Liver (tissue), 8 donors: ENCODE measurements at regions not wholly inside any gene's neighbourhood (a gene's known extent, or its start where the extent isn't known, plus 50 kb on each side); places are given as distances from the start of the nearest gene placed in this dataset.
A peak's percentile ranks its signal among the peaks of the same experiment; 100 is the strongest.

Experiments
- DNase-seq: peaks from one replicate; pipeline ENCODE4 v3.0.0-alpha.2; 2017; ENCODE audit warnings: low spot score
- H3K27ac ChIP-seq, 2 donors: one replicate each; pipeline ENCODE4 v1.7.0; 2013; ENCODE audit warnings: inconsistent platforms in 2 of 2, low read length in 2 of 2, control low read depth in 1 of 2, low read depth in 1 of 2, mild to moderate bottlenecking in 1 of 2
- H3K27me3 ChIP-seq, 4 donors: one replicate each; pipeline versions ENCODE4 v1.6.1 to v1.7.0; 2013; ENCODE audit warnings: low read length in 3 of 4, inconsistent platforms in 1 of 4, mild to moderate bottlenecking in 1 of 4, moderate library complexity in 1 of 4; ENCODE audit not compliant: control insufficient read depth in 4 of 4, insufficient read depth in 4 of 4
- H3K36me3 ChIP-seq, 4 donors: one replicate each; pipeline versions ENCODE4 v1.6.1 to v1.7.0; 2013; ENCODE audit warnings: low read length in 3 of 4, mild to moderate bottlenecking in 3 of 4, low read depth in 1 of 4, moderate library complexity in 1 of 4; ENCODE audit not compliant: control insufficient read depth in 4 of 4, insufficient read depth in 3 of 4
- H3K4me1 ChIP-seq, 4 donors: one replicate each; pipeline versions ENCODE4 v1.6.1 to v1.7.0; 2013; ENCODE audit warnings: low read length in 3 of 4, mild to moderate bottlenecking in 3 of 4, moderate library complexity in 1 of 4; ENCODE audit not compliant: control insufficient read depth in 4 of 4, insufficient read depth in 4 of 4
- H3K4me3 ChIP-seq, 3 donors: one replicate each; pipeline versions ENCODE4 v1.6.1 to v1.7.0; 2013; ENCODE audit warnings: low read length in 3 of 3, control low read depth in 1 of 3, low read depth in 1 of 3, mild to moderate bottlenecking in 1 of 3
- H3K9ac ChIP-seq, 2 donors: one replicate each; pipeline ENCODE4 v1.7.0; 2013; ENCODE audit warnings: low read length in 2 of 2, mild to moderate bottlenecking in 2 of 2, moderate library complexity in 2 of 2, control low read depth in 1 of 2, low read depth in 1 of 2
- H3K9me3 ChIP-seq, 4 donors: one replicate each; pipeline versions ENCODE4 v1.6.1 to v1.7.0; 2013; ENCODE audit warnings: low read length in 3 of 4; ENCODE audit not compliant: control insufficient read depth in 4 of 4
- FOXA1 ChIP-seq: IDR thresholded peaks from 2 replicates; pipeline ENCODE4 v1.6.1; 2016; ENCODE audit warnings: antibody characterized with exemption
- FOXA2 ChIP-seq: IDR thresholded peaks from 2 replicates; pipeline ENCODE4 v1.6.1; 2016; ENCODE audit warnings: antibody characterized with exemption
- GABPA ChIP-seq, 2 donors: IDR thresholded peaks in 1 of 2; conservative IDR thresholded peaks in 1 of 2; 2 replicates each; pipeline ENCODE4 v1.6.1; 2016; ENCODE audit warnings: antibody characterized with exemption in 2 of 2, mild to moderate bottlenecking in 1 of 2, moderate library complexity in 1 of 2
- HNF4A ChIP-seq, 2 donors: conservative IDR thresholded peaks; 2 replicates each; pipeline ENCODE4 v1.6.1; 2016; ENCODE audit warnings: antibody characterized with exemption in 2 of 2, mild to moderate bottlenecking in 2 of 2
- HNF4G ChIP-seq: IDR thresholded peaks from 2 replicates; pipeline ENCODE4 v1.6.1; 2016; ENCODE audit warnings: antibody characterized with exemption
- JUND ChIP-seq, 2 donors: IDR thresholded peaks; 2 replicates each; pipeline ENCODE4 v1.6.1; 2016; ENCODE audit warnings: antibody characterized with exemption in 2 of 2
- NR2F2 ChIP-seq: IDR thresholded peaks from 2 replicates; pipeline ENCODE4 v1.6.1; 2016; ENCODE audit warnings: antibody characterized with exemption
- RAD21 ChIP-seq, 2 donors: IDR thresholded peaks; 2 replicates each; pipeline ENCODE4 v1.6.1; 2016; ENCODE audit warnings: antibody characterized with exemption in 2 of 2, mild to moderate bottlenecking in 2 of 2
- RXRA ChIP-seq, 2 donors: IDR thresholded peaks; 2 replicates each; pipeline ENCODE4 v1.6.1; 2017 to 2018; ENCODE audit warnings: antibody characterized with exemption in 2 of 2, mild to moderate bottlenecking in 1 of 2
- SP1 ChIP-seq: IDR thresholded peaks from 2 replicates; pipeline ENCODE4 v1.6.1; 2018; ENCODE audit warnings: antibody characterized with exemption, mild to moderate bottlenecking
- TAF1 ChIP-seq: conservative IDR thresholded peaks from 2 replicates; pipeline ENCODE4 v1.6.1; 2016; ENCODE audit warnings: antibody characterized with exemption, mild to moderate bottlenecking
- YY1 ChIP-seq: IDR thresholded peaks from 2 replicates; pipeline ENCODE4 v1.6.1; 2016; ENCODE audit warnings: antibody characterized with exemption, mild to moderate bottlenecking
- WGBS: extraction: QIAGEN DNeasy Blood & Tissue Kit; methylation state at CpG from one replicate; pipeline ENCODE4 v1.1.7; 2013; 5-methylcytosine and 5-hydroxymethylcytosine counted together
- TF ChIP-seq, protein P1 (sequence below): IDR thresholded peaks from 2 replicates; pipeline ENCODE4 v1.6.1; 2016; ENCODE audit warnings: antibody characterized with exemption, mild to moderate bottlenecking
- TF ChIP-seq, protein P2 (sequence below): IDR thresholded peaks from 2 replicates; pipeline ENCODE4 v1.6.1; 2016; ENCODE audit warnings: antibody characterized with exemption
- TF ChIP-seq, protein P3 (sequence below): IDR thresholded peaks from 2 replicates; pipeline ENCODE4 v1.6.1; 2016; ENCODE audit warnings: antibody characterized with exemption
- TF ChIP-seq, protein P4 (sequence below): IDR thresholded peaks from 2 replicates; pipeline ENCODE4 v1.6.1; 2016; ENCODE audit warnings: antibody characterized with exemption
- TF ChIP-seq, protein P5 (sequence below): fragments of 150-350 bp; IDR thresholded peaks from 2 replicates; pipeline ENCODE4 v1.5.1; 2017; ENCODE audit warnings: improper control_type of control experiment, low read depth, low read length; ENCODE audit not compliant: missing input control
- donor health status: healthy.
- donor health status: healthy.
- donor health status: healthy.
- donor health status: healthy.
- donor health status: healthy.

DNA sequence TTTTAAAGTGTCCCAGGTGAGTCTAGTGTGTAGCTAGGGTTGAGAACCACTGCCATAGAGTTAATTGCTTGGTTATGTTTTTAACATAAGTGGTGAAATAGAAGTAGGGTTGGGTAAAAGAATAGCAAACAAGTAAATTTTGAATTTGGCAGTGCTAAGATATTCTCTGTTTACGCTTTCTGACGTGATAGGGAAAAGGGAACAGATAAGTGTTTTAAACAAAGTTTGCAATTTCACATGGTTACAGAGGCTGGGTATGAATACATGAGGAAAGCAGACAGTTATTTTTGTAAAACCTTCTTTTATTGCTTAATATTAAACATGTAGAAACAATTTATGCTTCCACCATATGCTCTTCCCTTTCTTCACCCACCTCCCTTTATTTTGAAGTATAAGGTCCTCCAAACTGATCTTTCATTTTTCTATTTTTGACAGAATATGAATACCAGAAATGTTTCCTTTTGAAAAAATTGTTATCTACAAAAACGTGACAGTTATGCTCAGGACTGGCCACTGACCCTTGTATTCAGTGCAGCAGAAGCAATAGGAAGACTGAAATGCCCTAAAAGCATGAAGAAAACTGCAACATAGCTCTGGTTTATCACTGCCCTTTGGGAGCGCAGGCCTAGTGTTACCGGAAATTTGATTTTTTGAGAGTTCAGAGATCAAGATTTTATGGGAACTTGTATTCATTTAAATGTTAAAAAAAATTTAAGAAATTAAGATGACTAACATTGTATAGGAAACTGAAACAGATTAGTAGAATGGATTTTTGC, 214.4 kb upstream of the ARSJ start:
- no peaks in the 10 kb centered on the region for H3K27me3 ChIP-seq
- peak in 1 of 2 donors; percentile 7 for TF ChIP-seq RXRA (IDR thresholded peaks at IDR 0.05)
- TF ChIP-seq SP1, result no peak
- TF ChIP-seq NR2F2, result peak; percentile 72
- H3K9me3 ChIP-seq, result no peaks in the 10 kb centered on the region
- WGBS, result 46% methylated on average over 5 of the region's 5 CpGs
- no peaks in the 10 kb centered on the region for H3K4me1 ChIP-seq
- no peak overlapping the region for H3K9ac ChIP-seq
- no peaks in the 10 kb centered on the region for H3K36me3 ChIP-seq
- H3K27ac ChIP-seq, result no peak overlapping the region
- H3K4me3 ChIP-seq, result no peak overlapping the region
- DNase-seq, result no peak

DNA sequence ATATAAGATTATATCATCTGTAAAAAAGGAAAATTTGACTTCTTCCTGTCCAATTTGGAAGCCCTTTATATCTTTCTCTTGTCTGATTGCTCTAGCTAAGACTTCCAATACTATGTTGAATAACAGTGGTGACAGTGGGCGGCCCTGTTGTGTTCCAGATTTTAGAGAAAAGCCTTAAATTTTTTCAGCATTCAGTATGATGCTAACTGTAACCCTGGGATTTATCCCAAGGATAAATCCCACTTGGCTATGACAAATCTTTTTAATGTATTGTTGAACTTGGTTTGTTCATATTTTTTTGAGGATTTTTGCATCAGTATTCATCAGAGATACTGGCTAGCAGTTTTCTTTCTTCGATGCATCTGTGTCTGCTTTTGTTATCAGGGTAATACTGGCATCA, 217.2 kb upstream of the ARSJ start:
- TF ChIP-seq HNF4G (no peak), RXRA (IDR thresholded peaks at IDR 0.05) (no peak)
- TF ChIP-seq, protein P1, sequence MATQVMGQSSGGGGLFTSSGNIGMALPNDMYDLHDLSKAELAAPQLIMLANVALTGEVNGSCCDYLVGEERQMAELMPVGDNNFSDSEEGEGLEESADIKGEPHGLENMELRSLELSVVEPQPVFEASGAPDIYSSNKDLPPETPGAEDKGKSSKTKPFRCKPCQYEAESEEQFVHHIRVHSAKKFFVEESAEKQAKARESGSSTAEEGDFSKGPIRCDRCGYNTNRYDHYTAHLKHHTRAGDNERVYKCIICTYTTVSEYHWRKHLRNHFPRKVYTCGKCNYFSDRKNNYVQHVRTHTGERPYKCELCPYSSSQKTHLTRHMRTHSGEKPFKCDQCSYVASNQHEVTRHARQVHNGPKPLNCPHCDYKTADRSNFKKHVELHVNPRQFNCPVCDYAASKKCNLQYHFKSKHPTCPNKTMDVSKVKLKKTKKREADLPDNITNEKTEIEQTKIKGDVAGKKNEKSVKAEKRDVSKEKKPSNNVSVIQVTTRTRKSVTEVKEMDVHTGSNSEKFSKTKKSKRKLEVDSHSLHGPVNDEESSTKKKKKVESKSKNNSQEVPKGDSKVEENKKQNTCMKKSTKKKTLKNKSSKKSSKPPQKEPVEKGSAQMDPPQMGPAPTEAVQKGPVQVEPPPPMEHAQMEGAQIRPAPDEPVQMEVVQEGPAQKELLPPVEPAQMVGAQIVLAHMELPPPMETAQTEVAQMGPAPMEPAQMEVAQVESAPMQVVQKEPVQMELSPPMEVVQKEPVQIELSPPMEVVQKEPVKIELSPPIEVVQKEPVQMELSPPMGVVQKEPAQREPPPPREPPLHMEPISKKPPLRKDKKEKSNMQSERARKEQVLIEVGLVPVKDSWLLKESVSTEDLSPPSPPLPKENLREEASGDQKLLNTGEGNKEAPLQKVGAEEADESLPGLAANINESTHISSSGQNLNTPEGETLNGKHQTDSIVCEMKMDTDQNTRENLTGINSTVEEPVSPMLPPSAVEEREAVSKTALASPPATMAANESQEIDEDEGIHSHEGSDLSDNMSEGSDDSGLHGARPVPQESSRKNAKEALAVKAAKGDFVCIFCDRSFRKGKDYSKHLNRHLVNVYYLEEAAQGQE, result no peak
- H3K36me3 ChIP-seq, result no peaks in the 10 kb centered on the region
- no peak overlapping the region for H3K9ac ChIP-seq
- no peaks in the 10 kb centered on the region for H3K9me3 ChIP-seq
- no peak overlapping the region for H3K4me3 ChIP-seq
- no peak for DNase-seq
- H3K4me1 ChIP-seq, result no peaks in the 10 kb centered on the region
- 88% methylated on average over 2 of the region's 2 CpGs for WGBS
- H3K27me3 ChIP-seq, result no peaks in the 10 kb centered on the region
- H3K27ac ChIP-seq, result no peak overlapping the region

DNA sequence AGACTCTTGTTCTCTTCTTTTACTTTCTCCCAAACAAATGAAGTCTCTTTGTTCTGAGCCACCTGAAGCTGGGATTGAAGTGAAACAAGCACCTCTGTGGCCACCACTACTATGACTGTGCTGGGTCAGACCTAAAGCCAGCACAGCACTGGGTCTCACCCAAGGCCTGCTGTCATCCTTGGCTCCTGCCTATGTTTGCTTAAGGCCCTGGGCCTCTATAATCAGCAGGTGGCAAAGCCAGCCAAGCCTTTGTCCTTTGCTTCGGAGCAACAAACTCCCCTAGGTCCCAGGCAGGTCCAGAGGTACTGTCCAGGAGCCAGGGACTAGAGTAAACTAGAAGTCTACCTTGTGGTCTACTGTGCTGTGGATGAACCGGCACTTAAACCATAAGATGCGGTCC, 220.6 kb upstream of the ARSJ start:
- DNase-seq, result no peak
- Histone ChIP-seq H3K9ac (no peak overlapping the region), H3K9me3 (no peaks in the 10 kb centered on the region), H3K27ac (no peak overlapping the region), H3K4me3 (no peak overlapping the region), H3K27me3 (no peaks in the 10 kb centered on the region), H3K4me1 (no peaks in the 10 kb centered on the region), H3K36me3 (no peaks in the 10 kb centered on the region)
- WGBS, result 73% methylated on average over 3 of the region's 3 CpGs
- TF ChIP-seq TAF1 (no peak), FOXA2 (no peak), RAD21 (IDR thresholded peaks at IDR 0.05) (no peak), YY1 (no peak), FOXA1 (no peak), GABPA (IDR thresholded peaks at IDR 0.05 in 1 of 2, conservative IDR thresholded peaks at IDR 0.05 in 1 of 2) (no peak), RXRA (IDR thresholded peaks at IDR 0.05) (no peak), HNF4A (conservative IDR thresholded peaks at IDR 0.05) (no peak), JUND (IDR thresholded peaks at IDR 0.05) (no peak)
- TF ChIP-seq, protein P2, sequence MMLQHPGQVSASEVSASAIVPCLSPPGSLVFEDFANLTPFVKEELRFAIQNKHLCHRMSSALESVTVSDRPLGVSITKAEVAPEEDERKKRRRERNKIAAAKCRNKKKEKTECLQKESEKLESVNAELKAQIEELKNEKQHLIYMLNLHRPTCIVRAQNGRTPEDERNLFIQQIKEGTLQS, result no peak
- TF ChIP-seq, protein P3, sequence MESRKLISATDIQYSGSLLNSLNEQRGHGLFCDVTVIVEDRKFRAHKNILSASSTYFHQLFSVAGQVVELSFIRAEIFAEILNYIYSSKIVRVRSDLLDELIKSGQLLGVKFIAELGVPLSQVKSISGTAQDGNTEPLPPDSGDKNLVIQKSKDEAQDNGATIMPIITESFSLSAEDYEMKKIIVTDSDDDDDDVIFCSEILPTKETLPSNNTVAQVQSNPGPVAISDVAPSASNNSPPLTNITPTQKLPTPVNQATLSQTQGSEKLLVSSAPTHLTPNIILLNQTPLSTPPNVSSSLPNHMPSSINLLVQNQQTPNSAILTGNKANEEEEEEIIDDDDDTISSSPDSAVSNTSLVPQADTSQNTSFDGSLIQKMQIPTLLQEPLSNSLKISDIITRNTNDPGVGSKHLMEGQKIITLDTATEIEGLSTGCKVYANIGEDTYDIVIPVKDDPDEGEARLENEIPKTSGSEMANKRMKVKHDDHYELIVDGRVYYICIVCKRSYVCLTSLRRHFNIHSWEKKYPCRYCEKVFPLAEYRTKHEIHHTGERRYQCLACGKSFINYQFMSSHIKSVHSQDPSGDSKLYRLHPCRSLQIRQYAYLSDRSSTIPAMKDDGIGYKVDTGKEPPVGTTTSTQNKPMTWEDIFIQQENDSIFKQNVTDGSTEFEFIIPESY, result no peak
- TF ChIP-seq, protein P1, result no peak
- TF ChIP-seq, protein P4, sequence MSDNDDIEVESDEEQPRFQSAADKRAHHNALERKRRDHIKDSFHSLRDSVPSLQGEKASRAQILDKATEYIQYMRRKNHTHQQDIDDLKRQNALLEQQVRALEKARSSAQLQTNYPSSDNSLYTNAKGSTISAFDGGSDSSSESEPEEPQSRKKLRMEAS, result no peak
- TF ChIP-seq, protein P5, sequence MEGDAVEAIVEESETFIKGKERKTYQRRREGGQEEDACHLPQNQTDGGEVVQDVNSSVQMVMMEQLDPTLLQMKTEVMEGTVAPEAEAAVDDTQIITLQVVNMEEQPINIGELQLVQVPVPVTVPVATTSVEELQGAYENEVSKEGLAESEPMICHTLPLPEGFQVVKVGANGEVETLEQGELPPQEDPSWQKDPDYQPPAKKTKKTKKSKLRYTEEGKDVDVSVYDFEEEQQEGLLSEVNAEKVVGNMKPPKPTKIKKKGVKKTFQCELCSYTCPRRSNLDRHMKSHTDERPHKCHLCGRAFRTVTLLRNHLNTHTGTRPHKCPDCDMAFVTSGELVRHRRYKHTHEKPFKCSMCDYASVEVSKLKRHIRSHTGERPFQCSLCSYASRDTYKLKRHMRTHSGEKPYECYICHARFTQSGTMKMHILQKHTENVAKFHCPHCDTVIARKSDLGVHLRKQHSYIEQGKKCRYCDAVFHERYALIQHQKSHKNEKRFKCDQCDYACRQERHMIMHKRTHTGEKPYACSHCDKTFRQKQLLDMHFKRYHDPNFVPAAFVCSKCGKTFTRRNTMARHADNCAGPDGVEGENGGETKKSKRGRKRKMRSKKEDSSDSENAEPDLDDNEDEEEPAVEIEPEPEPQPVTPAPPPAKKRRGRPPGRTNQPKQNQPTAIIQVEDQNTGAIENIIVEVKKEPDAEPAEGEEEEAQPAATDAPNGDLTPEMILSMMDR, result no peak
